CD14-positive monocyte (primary cell): ENCODE measurements at regions not wholly inside any gene's neighbourhood (a gene's known extent, or its start where the extent isn't known, plus 50 kb on each side); places are given as distances from the start of the nearest gene placed in this dataset.

ENCODE experiments used
- DNase-seq, 3 donors: peaks; one replicate each; pipeline ENCODE4 v3.0.0-alpha.2; 2011 to 2022
- H2AFZ ChIP-seq: 2 replicates; pipeline ENCODE4 v1.6.0; 2012; ENCODE audit warnings: mild to moderate bottlenecking, low read depth, low read length, inconsistent platforms; ENCODE audit not compliant: insufficient read depth, poor library complexity, severe bottlenecking
- H3K27ac ChIP-seq, 2 donors: 1 replicate in 1 of 2; 2 replicates in 1 of 2; pipeline ENCODE4 v1.5.1; 2012 to 2013; ENCODE audit warnings: low read length in 2 of 2, control low read depth in 1 of 2, inconsistent platforms in 1 of 2, low read depth in 1 of 2, mild to moderate bottlenecking in 1 of 2
- H3K27me3 ChIP-seq, 2 donors: one replicate each; pipeline versions ENCODE4 v1.6.0 to v1.6.1; 2011 to 2013; ENCODE audit warnings: low read length in 2 of 2; ENCODE audit not compliant: control insufficient read depth in 2 of 2, insufficient read depth in 2 of 2
- H3K36me3 ChIP-seq, 2 donors: replicated peaks in 1 of 2; 1 replicate in 1 of 2; 2 replicates in 1 of 2; pipeline versions ENCODE4 v1.5.1 to v1.6.1; 2012 to 2013; ENCODE audit warnings: low read length in 2 of 2, control low read depth in 1 of 2, inconsistent platforms in 1 of 2, mild to moderate bottlenecking in 1 of 2; ENCODE audit not compliant: insufficient read depth in 2 of 2, control insufficient read depth in 1 of 2
- H3K4me1 ChIP-seq, 2 donors: 1 replicate in 1 of 2; 2 replicates in 1 of 2; pipeline versions ENCODE4 v1.5.1 to v1.6.1; 2012 to 2013; ENCODE audit warnings: low read length in 2 of 2, control low read depth in 1 of 2, inconsistent platforms in 1 of 2, mild to moderate bottlenecking in 1 of 2, moderate library complexity in 1 of 2; ENCODE audit not compliant: insufficient read depth in 2 of 2, control insufficient read depth in 1 of 2
- H3K4me2 ChIP-seq: replicated peaks from 2 replicates; pipeline ENCODE3; 2012; ENCODE audit warnings: low read length, moderate library complexity, mild to moderate bottlenecking; ENCODE audit not compliant: poor library complexity, severe bottlenecking; ENCODE audit errors: extremely low read depth
- H3K4me3 ChIP-seq, 3 experiments: fragments of 200-600 bp in 1 of 3; sonication (generic) in 1 of 3; replicated peaks in 1 of 3; 1 replicate in 2 of 3; 2 replicates in 1 of 3; pipeline ENCODE4 v1.5.1; 2011 to 2013; ENCODE audit warnings: low read length in 3 of 3, mild to moderate bottlenecking in 3 of 3, control low read depth in 2 of 3, low read depth in 2 of 3, inconsistent platforms in 1 of 3, moderate library complexity in 1 of 3
- H3K79me2 ChIP-seq: 2 replicates; pipeline ENCODE4 v1.6.0; 2012; ENCODE audit warnings: mild to moderate bottlenecking, control low read depth, inconsistent platforms, low read length, moderate library complexity; ENCODE audit not compliant: insufficient read depth
- H3K9ac ChIP-seq: 2 replicates; pipeline ENCODE4 v1.6.0; 2017; ENCODE audit warnings: low read length, mild to moderate bottlenecking; ENCODE audit not compliant: insufficient read depth, poor library complexity, severe bottlenecking
- H3K9me3 ChIP-seq, 2 donors: replicated peaks in 1 of 2; 1 replicate in 1 of 2; 2 replicates in 1 of 2; pipeline versions ENCODE4 v1.5.1 to v1.6.1; 2012 to 2013; ENCODE audit warnings: low read length in 2 of 2, control low read depth in 1 of 2; ENCODE audit not compliant: control insufficient read depth in 1 of 2, insufficient read depth in 1 of 2
- H4K20me1 ChIP-seq: 2 replicates; pipeline ENCODE4 v1.6.0; 2012; ENCODE audit warnings: mild to moderate bottlenecking, low read length, control low read depth, moderate library complexity; ENCODE audit not compliant: insufficient read depth
- H3K27ac Mint-ChIP-seq, 7 donors: one replicate each; pipeline ENCODE4 v1.8.0; 2020; ENCODE audit warnings: mild to moderate bottlenecking in 7 of 7, mixed read lengths in 7 of 7, moderate library complexity in 6 of 7, inconsistent platforms in 2 of 7
- H3K27me3 Mint-ChIP-seq, 3 donors: one replicate each; pipeline ENCODE4 v1.8.0; 2021 to 2022; ENCODE audit warnings: low read depth in 3 of 3, mild to moderate bottlenecking in 3 of 3, mixed read lengths in 3 of 3, moderate library complexity in 3 of 3, inconsistent platforms in 1 of 3
- H3K36me3 Mint-ChIP-seq, 2 donors: one replicate each; pipeline ENCODE4 v1.8.0; 2020; ENCODE audit warnings: mixed read lengths in 2 of 2, inconsistent platforms in 1 of 2, mild to moderate bottlenecking in 1 of 2
- H3K4me1 Mint-ChIP-seq: one replicate; pipeline ENCODE4 v1.8.0; 2020; ENCODE audit warnings: mild to moderate bottlenecking, mixed read lengths
- H3K4me3 Mint-ChIP-seq, 2 donors: one replicate each; pipeline ENCODE4 v1.8.0; 2020; ENCODE audit warnings: mild to moderate bottlenecking in 2 of 2, mixed read lengths in 2 of 2, moderate library complexity in 1 of 2
- H3K9me3 Mint-ChIP-seq, 7 donors: one replicate each; pipeline ENCODE4 v1.8.0; 2020 to 2022; ENCODE audit warnings: mixed read lengths in 7 of 7, mild to moderate bottlenecking in 6 of 7, moderate library complexity in 6 of 7, inconsistent platforms in 2 of 7
- WGBS: methylation state at CpG from one replicate; pipeline ENCODE4 v1.1.5; 2013; ENCODE audit warnings: missing lambda C conversion rate; ENCODE audit not compliant: insufficient coverage; 5-methylcytosine and 5-hydroxymethylcytosine counted together
- intact Hi-C, 2 donors: fragments of 100-400 bp; cut with micrococcal nuclease; formaldehyde crosslinking; loops; one replicate each; pipeline versions ENCODE4 v1.15.0 to v1.15.1; 2023
- TF ChIP-seq, protein P1 (sequence below): fragments of 200-600 bp; IDR thresholded peaks from one replicate; pipeline ENCODE4 v1.8.0; 2022; ENCODE audit warnings: antibody characterized with exemption, mild to moderate bottlenecking

DNA sequence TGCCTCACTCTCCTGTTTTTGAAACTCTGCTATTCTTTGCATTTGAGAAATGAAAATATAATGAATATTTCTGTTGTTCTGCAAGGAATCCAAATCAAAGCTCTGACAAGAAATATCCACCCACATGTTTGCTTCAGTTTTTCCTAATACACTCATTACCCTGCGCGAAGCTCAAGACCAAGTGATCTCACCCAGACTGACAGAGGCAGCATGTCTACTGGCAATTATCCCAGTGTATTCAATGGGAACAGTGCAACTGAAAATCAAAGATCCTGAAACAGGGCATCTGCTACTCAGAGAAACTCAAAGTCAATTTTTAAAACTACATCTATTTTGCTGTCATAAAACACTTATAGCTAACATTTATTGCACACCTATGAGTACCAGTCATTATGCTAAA, 321.0 kb upstream of the LRRC7 start:
- DNase-seq: no peak
- Histone ChIP-seq H3K4me1 (no peaks in the 10 kb centered on the region), H4K20me1 (no peaks in the 10 kb centered on the region), H3K4me3 (no peak overlapping the region), H2AFZ (no peak overlapping the region), H3K9ac (no peak overlapping the region), H3K36me3 (no peaks in the 10 kb centered on the region), H3K9me3 (no peaks in the 10 kb centered on the region), H3K4me2 (no peak overlapping the region), H3K27ac (no peak overlapping the region), H3K79me2 (no peaks in the 10 kb centered on the region), H3K27me3 (no peaks in the 10 kb centered on the region)
- TF ChIP-seq, protein P1, sequence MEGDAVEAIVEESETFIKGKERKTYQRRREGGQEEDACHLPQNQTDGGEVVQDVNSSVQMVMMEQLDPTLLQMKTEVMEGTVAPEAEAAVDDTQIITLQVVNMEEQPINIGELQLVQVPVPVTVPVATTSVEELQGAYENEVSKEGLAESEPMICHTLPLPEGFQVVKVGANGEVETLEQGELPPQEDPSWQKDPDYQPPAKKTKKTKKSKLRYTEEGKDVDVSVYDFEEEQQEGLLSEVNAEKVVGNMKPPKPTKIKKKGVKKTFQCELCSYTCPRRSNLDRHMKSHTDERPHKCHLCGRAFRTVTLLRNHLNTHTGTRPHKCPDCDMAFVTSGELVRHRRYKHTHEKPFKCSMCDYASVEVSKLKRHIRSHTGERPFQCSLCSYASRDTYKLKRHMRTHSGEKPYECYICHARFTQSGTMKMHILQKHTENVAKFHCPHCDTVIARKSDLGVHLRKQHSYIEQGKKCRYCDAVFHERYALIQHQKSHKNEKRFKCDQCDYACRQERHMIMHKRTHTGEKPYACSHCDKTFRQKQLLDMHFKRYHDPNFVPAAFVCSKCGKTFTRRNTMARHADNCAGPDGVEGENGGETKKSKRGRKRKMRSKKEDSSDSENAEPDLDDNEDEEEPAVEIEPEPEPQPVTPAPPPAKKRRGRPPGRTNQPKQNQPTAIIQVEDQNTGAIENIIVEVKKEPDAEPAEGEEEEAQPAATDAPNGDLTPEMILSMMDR: no peak
- intact Hi-C loops: no loop called here
- WGBS: 90% methylated on average over 2 of the region's 2 CpGs
- Mint-ChIP-seq H3K27me3 (peaks cover 0 to 2% (median 0%) of the 10 kb centered on the region in 3 donors), H3K4me1 (no peaks in the 10 kb centered on the region), H3K9me3 (peaks cover 0 to 7% (median 2%) of the 10 kb centered on the region in 7 donors), H3K27ac (no peak overlapping the region), H3K36me3 (no peaks in the 10 kb centered on the region), H3K4me3 (no peak overlapping the region)

DNA sequence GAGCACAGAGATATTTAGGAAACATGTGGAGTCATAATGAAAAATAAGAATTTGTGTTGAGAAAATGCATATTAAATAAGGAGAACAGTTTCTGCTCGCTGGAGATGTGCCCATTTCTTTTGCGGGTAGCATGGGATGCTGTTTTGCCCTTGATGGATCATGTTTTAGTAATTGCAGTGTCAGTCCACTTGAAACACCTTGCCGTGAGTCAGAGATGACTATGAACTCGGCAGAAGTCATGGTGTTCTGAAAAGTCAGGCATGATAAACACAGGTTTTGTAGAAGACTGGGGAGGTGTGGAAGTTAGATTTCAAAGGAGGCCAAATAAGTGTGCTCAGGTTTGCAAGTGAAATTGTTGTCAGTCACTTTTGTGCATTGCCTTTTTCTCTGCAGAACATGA, 315.0 kb upstream of the LRRC7 start:
- Histone ChIP-seq H3K9me3 (no peaks in the 10 kb centered on the region), H4K20me1 (no peaks in the 10 kb centered on the region), H3K4me3 (no peak overlapping the region), H3K4me2 (no peak overlapping the region), H3K4me1 (no peaks in the 10 kb centered on the region), H3K9ac (no peak overlapping the region), H3K27ac (no peak overlapping the region), H3K36me3 (no peaks in the 10 kb centered on the region), H2AFZ (no peak overlapping the region), H3K27me3 (no peaks in the 10 kb centered on the region), H3K79me2 (no peaks in the 10 kb centered on the region)
- Mint-ChIP-seq H3K27me3 (peaks cover 0 to 2% (median 0%) of the 10 kb centered on the region in 3 donors), H3K4me3 (no peak overlapping the region), H3K36me3 (no peaks in the 10 kb centered on the region), H3K27ac (no peak overlapping the region), H3K9me3 (peaks cover 0 to 9% (median 2%) of the 10 kb centered on the region in 7 donors), H3K4me1 (no peaks in the 10 kb centered on the region)
- DNase-seq: no peak
- intact Hi-C loops: no loop called here
- TF ChIP-seq, protein P1: no peak
- 80% methylated on average over 4 of the region's 4 CpGs for WGBS
